ENCODE measurements at regions not wholly inside any gene's neighbourhood (a gene's known extent, or its start where the extent isn't known, plus 50 kb on each side); places are given as distances from the start of the nearest gene placed in this dataset.

GRCh38 chr3:166499636-166500035, 662.4 kb upstream of the BCHE start:
- TF ChIP-seq POLR2AphosphoS5 (IDR thresholded peaks at IDR 0.05) (no peak), POLR2A (IDR thresholded peaks at IDR 0.05) (no peak)

Measured in breast epithelium (tissue), 3 donors.